SK-N-SH (cell line): ENCODE measurements at regions not wholly inside any gene's neighbourhood (a gene's known extent, or its start where the extent isn't known, plus 50 kb on each side); places are given as distances from the start of the nearest gene placed in this dataset.

ENCODE experiments used
- CTCF ChIA-PET: fragments of 300-600, 350-600 bp; formaldehyde crosslinking; extraction: SDS; loops from one replicate; lab custom pipeline; 2021; lab: Yijun Ruan, JAX
- POLR2A ChIA-PET: fragments of 350-600 bp; sonication (Branson Sonifier 250); formaldehyde crosslinking; extraction: SDS; loops from one replicate; lab custom pipeline; 2020; ENCODE audit warnings: antibody characterized with exemption, inconsistent platforms; lab: Yijun Ruan, JAX
- DNase-seq: peaks from one replicate; pipeline ENCODE4 v3.0.0; 2012
- H2AFZ ChIP-seq: fragments of 200-600 bp; sonication (generic); 2 replicates; pipeline ENCODE4 v1.8.1; 2016; ENCODE audit warnings: antibody characterized with exemption, mild to moderate bottlenecking, low read depth
- H3F3A ChIP-seq: fragments of 200-600 bp; sonication (generic); replicated peaks from 2 replicates; pipeline ENCODE3; 2016; ENCODE audit warnings: antibody characterized with exemption, mild to moderate bottlenecking; ENCODE audit not compliant: insufficient read depth
- H3K27ac ChIP-seq, 2 experiments: fragments of 200-500 bp in 1 of 2; fragments of 200-600 bp in 1 of 2; sonication (Bioruptor generic) in 1 of 2; sonication (generic), shearing (Covaris generic) in 1 of 2; 2 replicates each; pipeline versions ENCODE4 v1.5.1 to v1.6.1; 2014 to 2016; ENCODE audit warnings: low read depth in 2 of 2, inconsistent platforms in 1 of 2, low read length in 1 of 2, mild to moderate bottlenecking in 1 of 2, mixed read lengths in 1 of 2
- H3K27me3 ChIP-seq: fragments of 200-600 bp; sonication (generic), shearing (Covaris generic); 2 replicates; pipeline ENCODE4 v1.6.1; 2016; ENCODE audit warnings: mixed run types; ENCODE audit not compliant: insufficient read depth
- H3K36me3 ChIP-seq, 2 experiments: fragments of 200-500 bp in 1 of 2; fragments of 200-600 bp in 1 of 2; sonication (Bioruptor generic) in 1 of 2; sonication (generic) in 1 of 2; replicated peaks in 1 of 2; 2 replicates each; pipeline versions ENCODE3 to v1.5.1; 2014 to 2016; ENCODE audit warnings: low read length in 1 of 2, mild to moderate bottlenecking in 1 of 2; ENCODE audit not compliant: insufficient read depth in 2 of 2, control insufficient read depth in 1 of 2
- H3K4me1 ChIP-seq, 2 experiments: fragments of 200-500 bp in 1 of 2; fragments of 200-600 bp in 1 of 2; sonication (Bioruptor generic) in 1 of 2; sonication (generic), shearing (Covaris generic) in 1 of 2; 2 replicates each; pipeline versions ENCODE4 v1.5.1 to v1.6.1; 2014 to 2016; ENCODE audit warnings: low read depth in 1 of 2, low read length in 1 of 2, mixed run types in 1 of 2; ENCODE audit not compliant: insufficient read depth in 2 of 2, control insufficient read depth in 1 of 2
- H3K4me2 ChIP-seq: fragments of 200-600 bp; sonication (generic), shearing (Covaris generic); 2 replicates; pipeline ENCODE4 v1.6.1; 2017; ENCODE audit warnings: mixed run types
- H3K4me3 ChIP-seq, 2 experiments: fragments of 200-500 bp in 1 of 2; fragments of 200-600 bp in 1 of 2; sonication (Bioruptor generic) in 1 of 2; sonication (generic), shearing (Covaris generic) in 1 of 2; 2 replicates each; pipeline versions ENCODE4 v1.5.1 to v1.8.1; 2014 to 2016; ENCODE audit warnings: low read depth in 2 of 2, inconsistent platforms in 1 of 2, low read length in 1 of 2, mild to moderate bottlenecking in 1 of 2, mixed read lengths in 1 of 2, moderate library complexity in 1 of 2
- H3K79me2 ChIP-seq: fragments of 200-600 bp; sonication (generic); 2 replicates; pipeline ENCODE4 v1.8.1; 2017; ENCODE audit warnings: mild to moderate bottlenecking; ENCODE audit not compliant: insufficient read depth
- H3K9ac ChIP-seq: fragments of 200-600 bp; sonication (generic); 2 replicates; pipeline ENCODE4 v1.6.1; 2017; ENCODE audit warnings: mixed run types
- H3K9me2 ChIP-seq: fragments of 200-600 bp; sonication (generic); 2 replicates; pipeline ENCODE4 v1.6.1; 2017; ENCODE audit warnings: mixed run types
- H3K9me3 ChIP-seq: fragments of 200-600 bp; sonication (generic); 2 replicates; pipeline ENCODE4 v1.6.1; 2017; ENCODE audit warnings: mixed run types, mild to moderate bottlenecking, moderate library complexity
- H4K20me1 ChIP-seq: fragments of 200-600 bp; sonication (generic); 2 replicates; pipeline ENCODE4 v1.6.1; 2017; ENCODE audit warnings: mild to moderate bottlenecking, mixed run types; ENCODE audit not compliant: insufficient read depth
- CHD2 ChIP-seq: fragments of 150-350 bp; IDR thresholded peaks from 2 replicates; pipeline ENCODE4 v1.6.1; 2018; ENCODE audit warnings: low read length; ENCODE audit not compliant: partially characterized antibody
- ELF1 ChIP-seq: IDR thresholded peaks from 2 replicates; pipeline ENCODE4 v1.4.0; 2012
- EP300 ChIP-seq, 2 experiments: IDR thresholded peaks; 2 replicates each; pipeline versions ENCODE4 v1.4.0 to v1.6.1; 2012; ENCODE audit warnings: borderline replicate concordance in 1 of 2, low read depth in 1 of 2, low read length in 1 of 2
- FOXJ3 ChIP-seq: sonication (generic); formaldehyde crosslinking; IDR thresholded peaks from 2 replicates; pipeline ENCODE4 v1.5.1; 2020; ENCODE audit warnings: mild to moderate bottlenecking, missing genetic modification reagents
- FOXM1 ChIP-seq: IDR thresholded peaks from 2 replicates; pipeline ENCODE4 v1.4.0; 2012; ENCODE audit warnings: low read depth, mild to moderate bottlenecking
- GATA2 ChIP-seq: sonication (generic); formaldehyde crosslinking; IDR thresholded peaks from 2 replicates; pipeline ENCODE4 v1.5.0; 2020; ENCODE audit warnings: mild to moderate bottlenecking, missing genetic modification reagents
- MAX ChIP-seq: IDR thresholded peaks from 2 replicates; pipeline ENCODE4 v1.4.0; 2012; ENCODE audit warnings: low read depth
- MEF2A ChIP-seq: IDR thresholded peaks from 2 replicates; pipeline ENCODE4 v1.4.0; 2012; ENCODE audit warnings: low read depth, borderline replicate concordance
- NRF1 ChIP-seq: IDR thresholded peaks from 2 replicates; pipeline ENCODE4 v1.6.1; 2012; ENCODE audit warnings: low read depth, mild to moderate bottlenecking, low read length
- PBX3 ChIP-seq: IDR thresholded peaks from 2 replicates; pipeline ENCODE4; 2012
- POLR2AphosphoS5 ChIP-seq: IDR thresholded peaks from 2 replicates; pipeline ENCODE4 v1.6.1; 2012; ENCODE audit warnings: low read depth, low read length
- RCOR1 ChIP-seq: fragments of 150-350 bp; IDR thresholded peaks from 2 replicates; pipeline ENCODE4 v1.6.1; 2017; ENCODE audit warnings: antibody characterized with exemption, low read length
- SIN3A ChIP-seq: IDR thresholded peaks from 2 replicates; pipeline ENCODE4 v1.6.1; 2012; ENCODE audit warnings: low read depth, mild to moderate bottlenecking, low read length, moderate library complexity, borderline replicate concordance
- TAF1 ChIP-seq: IDR thresholded peaks from 2 replicates; pipeline ENCODE4 v1.6.1; 2012; ENCODE audit warnings: low read depth, mild to moderate bottlenecking, low read length, moderate library complexity, borderline replicate concordance
- WGBS: methylation state at CpG from one replicate; pipeline ENCODE4 v1.1.6; 2017; ENCODE audit warnings: low lambda C conversion rate; 5-methylcytosine and 5-hydroxymethylcytosine counted together
- TF ChIP-seq, protein P1 (sequence below): fragments of 150-350 bp; IDR thresholded peaks from 2 replicates; pipeline ENCODE4 v1.6.1; 2016; ENCODE audit warnings: mild to moderate bottlenecking, low read depth, low read length
- TF ChIP-seq, protein P2 (sequence below): fragments of 150-350 bp; IDR thresholded peaks from 2 replicates; pipeline ENCODE4 v1.6.1; 2017; ENCODE audit warnings: antibody characterized with exemption, low read length, low read depth, borderline replicate concordance

- H3K9me3 ChIP-seq, result no peaks in the 10 kb centered on the region
- CTCF ChIA-PET, result no interaction called here
- TF ChIP-seq, protein P1, sequence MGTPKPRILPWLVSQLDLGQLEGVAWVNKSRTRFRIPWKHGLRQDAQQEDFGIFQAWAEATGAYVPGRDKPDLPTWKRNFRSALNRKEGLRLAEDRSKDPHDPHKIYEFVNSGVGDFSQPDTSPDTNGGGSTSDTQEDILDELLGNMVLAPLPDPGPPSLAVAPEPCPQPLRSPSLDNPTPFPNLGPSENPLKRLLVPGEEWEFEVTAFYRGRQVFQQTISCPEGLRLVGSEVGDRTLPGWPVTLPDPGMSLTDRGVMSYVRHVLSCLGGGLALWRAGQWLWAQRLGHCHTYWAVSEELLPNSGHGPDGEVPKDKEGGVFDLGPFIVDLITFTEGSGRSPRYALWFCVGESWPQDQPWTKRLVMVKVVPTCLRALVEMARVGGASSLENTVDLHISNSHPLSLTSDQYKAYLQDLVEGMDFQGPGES, result no peak
- TF ChIP-seq SIN3A, result no peak
- no peak for TF ChIP-seq MAX
- TF ChIP-seq FOXM1, result no peak
- TF ChIP-seq PBX3, result no peak
- TF ChIP-seq GATA2, result no peak
- no peak for TF ChIP-seq RCOR1
- TF ChIP-seq, protein P2, sequence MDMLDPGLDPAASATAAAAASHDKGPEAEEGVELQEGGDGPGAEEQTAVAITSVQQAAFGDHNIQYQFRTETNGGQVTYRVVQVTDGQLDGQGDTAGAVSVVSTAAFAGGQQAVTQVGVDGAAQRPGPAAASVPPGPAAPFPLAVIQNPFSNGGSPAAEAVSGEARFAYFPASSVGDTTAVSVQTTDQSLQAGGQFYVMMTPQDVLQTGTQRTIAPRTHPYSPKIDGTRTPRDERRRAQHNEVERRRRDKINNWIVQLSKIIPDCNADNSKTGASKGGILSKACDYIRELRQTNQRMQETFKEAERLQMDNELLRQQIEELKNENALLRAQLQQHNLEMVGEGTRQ, result no peak
- TF ChIP-seq MEF2A, result no peak
- no peak for TF ChIP-seq POLR2AphosphoS5
- no peak for TF ChIP-seq FOXJ3
- no peak for TF ChIP-seq TAF1
- TF ChIP-seq ELF1, result no peak
- TF ChIP-seq EP300 (IDR thresholded peaks at IDR 0.05; ENCODE audit: borderline replicate concordance in 1 of 2, low read depth in 1 of 2, low read length in 1 of 2), result no peak
- no peak for TF ChIP-seq NRF1
- TF ChIP-seq, all 33 proteins: peak for 0
- no peaks in the 10 kb centered on the region for H3F3A ChIP-seq
- no peak overlapping the region for H3K27ac ChIP-seq
- H3K4me2 ChIP-seq, result no peak overlapping the region
- no peaks in the 10 kb centered on the region for H3K79me2 ChIP-seq
- WGBS, result 20% methylated on average over 2 of the region's 2 CpGs
- H4K20me1 ChIP-seq, result no peaks in the 10 kb centered on the region
- no peaks in the 10 kb centered on the region for H3K9me2 ChIP-seq
- H3K36me3 ChIP-seq, result no peaks in the 10 kb centered on the region
- H3K4me1 ChIP-seq, result no peaks in the 10 kb centered on the region; a peak in 1 of 4 replicates
- POLR2A ChIA-PET, result no interaction called here
- no peak overlapping the region for H3K4me3 ChIP-seq
- H2AFZ ChIP-seq, result no peak overlapping the region
- no peak for DNase-seq
- H3K27me3 ChIP-seq, result no peaks in the 10 kb centered on the region
- no peak overlapping the region for H3K9ac ChIP-seq
Measured at GRCh38 chr20:52904837-52905236, 67.3 kb upstream of the TSHZ2 start.

DNA sequence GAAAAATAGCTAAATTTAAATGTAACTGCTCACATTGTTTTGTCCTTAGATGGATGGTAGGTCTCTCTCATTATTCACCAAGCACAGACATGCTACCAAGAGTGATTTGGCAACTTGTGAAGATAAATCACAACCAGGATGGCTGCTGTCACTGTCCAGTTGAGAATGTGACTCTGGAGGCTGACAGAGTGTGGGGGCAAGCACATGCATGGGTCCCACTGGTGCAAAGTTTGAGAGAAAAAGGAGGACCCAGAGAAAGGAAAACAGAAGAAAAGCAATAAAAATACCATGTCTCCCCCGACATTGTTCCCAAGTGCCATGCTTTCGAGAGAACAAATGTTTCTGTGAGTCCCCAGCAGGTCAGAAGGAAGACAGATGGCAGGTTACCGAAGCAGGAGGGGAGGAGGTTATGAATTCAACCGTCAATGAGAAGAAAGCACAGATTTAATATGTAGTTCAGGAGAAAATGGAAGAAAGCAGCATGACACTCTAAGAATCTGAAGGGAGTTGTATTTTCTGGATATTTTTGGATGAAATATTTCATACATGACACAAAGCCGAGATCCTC, 73.0 kb upstream of the TSHZ2 start:
- CTCF ChIA-PET, result no interaction called here
- 49% methylated on average over 5 of the region's 5 CpGs for WGBS

More for the DNA sequence above, 73.0 kb upstream of the TSHZ2 start:
- Histone ChIP-seq H3K9me2 (no peaks in the 10 kb centered on the region), H3K36me3 (no peaks in the 10 kb centered on the region), H3K27ac (no peak overlapping the region), H3K4me1 (peaks cover 0 to 13% of the 10 kb centered on the region in 2 experiments; a peak in 1 of 4 replicates), H2AFZ (no peak overlapping the region), H3K9me3 (no peaks in the 10 kb centered on the region), H3K79me2 (no peaks in the 10 kb centered on the region), H3F3A (no peaks in the 10 kb centered on the region), H3K4me3 (no peak overlapping the region), H3K27me3 (no peaks in the 10 kb centered on the region), H3K4me2 (no peak overlapping the region), H4K20me1 (no peaks in the 10 kb centered on the region), H3K9ac (no peak overlapping the region)
- POLR2A ChIA-PET, result no interaction called here
- TF ChIP-seq MEF2A (no peak), FOXJ3 (no peak), SIN3A (no peak), CHD2 (no peak)
- TF ChIP-seq, protein P2, result no peak
- no peak for DNase-seq
